ENCODE measurements at regions not wholly inside any gene's neighbourhood (a gene's known extent, or its start where the extent isn't known, plus 50 kb on each side); places are given as distances from the start of the nearest gene placed in this dataset.

DNA sequence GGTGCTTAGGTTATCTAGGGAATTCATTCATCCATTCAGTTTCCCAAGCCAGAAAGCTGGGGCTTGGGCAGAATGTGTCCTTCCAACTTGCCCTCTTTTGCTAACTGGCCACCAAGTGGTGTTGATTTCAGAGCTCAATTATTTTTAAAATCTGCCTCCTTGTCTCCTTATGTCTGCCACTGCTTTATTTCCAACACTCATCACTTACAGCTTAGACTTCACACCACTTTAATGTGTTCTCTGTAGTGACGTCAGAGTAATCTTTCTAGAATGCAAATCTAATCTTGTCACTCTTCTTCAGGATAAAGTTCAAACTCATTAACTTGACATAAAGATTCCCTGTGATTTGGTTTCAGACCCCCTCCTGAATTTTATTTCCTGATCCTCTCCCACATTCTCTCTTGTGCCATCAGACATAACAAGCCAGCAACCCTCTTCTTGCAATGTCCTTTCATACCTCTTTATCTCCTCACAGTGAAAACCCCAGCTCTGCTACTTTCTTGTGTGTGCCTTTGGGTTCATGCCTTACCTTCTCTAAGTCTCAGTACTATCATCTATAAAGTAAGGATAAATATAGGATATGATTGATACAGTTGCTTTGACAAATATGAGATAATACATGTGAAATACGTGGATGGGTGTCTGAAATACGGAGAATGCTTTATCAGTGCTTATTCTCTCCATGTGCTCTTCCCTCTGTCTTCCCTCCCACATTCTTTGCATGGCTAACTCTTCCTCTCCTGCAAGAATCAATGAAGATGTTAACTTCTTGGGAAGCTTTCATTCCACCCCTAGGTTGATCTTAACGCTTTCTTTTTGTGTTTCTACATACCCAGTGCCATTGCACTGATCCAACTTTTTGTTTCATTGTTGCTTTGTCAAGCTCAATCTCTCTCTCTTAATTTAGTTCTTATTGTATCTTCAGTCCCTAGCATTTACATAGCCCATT lies 522.7 kb upstream of the FZD8 start:
- TF ChIP-seq POLR2A (IDR thresholded peaks at IDR 0.05) = no peak
- TF ChIP-seq, protein P1, sequence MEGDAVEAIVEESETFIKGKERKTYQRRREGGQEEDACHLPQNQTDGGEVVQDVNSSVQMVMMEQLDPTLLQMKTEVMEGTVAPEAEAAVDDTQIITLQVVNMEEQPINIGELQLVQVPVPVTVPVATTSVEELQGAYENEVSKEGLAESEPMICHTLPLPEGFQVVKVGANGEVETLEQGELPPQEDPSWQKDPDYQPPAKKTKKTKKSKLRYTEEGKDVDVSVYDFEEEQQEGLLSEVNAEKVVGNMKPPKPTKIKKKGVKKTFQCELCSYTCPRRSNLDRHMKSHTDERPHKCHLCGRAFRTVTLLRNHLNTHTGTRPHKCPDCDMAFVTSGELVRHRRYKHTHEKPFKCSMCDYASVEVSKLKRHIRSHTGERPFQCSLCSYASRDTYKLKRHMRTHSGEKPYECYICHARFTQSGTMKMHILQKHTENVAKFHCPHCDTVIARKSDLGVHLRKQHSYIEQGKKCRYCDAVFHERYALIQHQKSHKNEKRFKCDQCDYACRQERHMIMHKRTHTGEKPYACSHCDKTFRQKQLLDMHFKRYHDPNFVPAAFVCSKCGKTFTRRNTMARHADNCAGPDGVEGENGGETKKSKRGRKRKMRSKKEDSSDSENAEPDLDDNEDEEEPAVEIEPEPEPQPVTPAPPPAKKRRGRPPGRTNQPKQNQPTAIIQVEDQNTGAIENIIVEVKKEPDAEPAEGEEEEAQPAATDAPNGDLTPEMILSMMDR (IDR thresholded peaks at IDR 0.05) = no peak
